GM21381 (cell line): ENCODE measurements at regions not wholly inside any gene's neighbourhood (a gene's known extent, or its start where the extent isn't known, plus 50 kb on each side); places are given as distances from the start of the nearest gene placed in this dataset.

Experiments used
- ATAC-seq: cut with Tn5 transposase; IDR thresholded peaks from one replicate; pipeline ENCODE4 v1.9.1; 2021; ENCODE audit warnings: mild to moderate bottlenecking, moderate library complexity; ENCODE audit not compliant: unreplicated experiment

DNA sequence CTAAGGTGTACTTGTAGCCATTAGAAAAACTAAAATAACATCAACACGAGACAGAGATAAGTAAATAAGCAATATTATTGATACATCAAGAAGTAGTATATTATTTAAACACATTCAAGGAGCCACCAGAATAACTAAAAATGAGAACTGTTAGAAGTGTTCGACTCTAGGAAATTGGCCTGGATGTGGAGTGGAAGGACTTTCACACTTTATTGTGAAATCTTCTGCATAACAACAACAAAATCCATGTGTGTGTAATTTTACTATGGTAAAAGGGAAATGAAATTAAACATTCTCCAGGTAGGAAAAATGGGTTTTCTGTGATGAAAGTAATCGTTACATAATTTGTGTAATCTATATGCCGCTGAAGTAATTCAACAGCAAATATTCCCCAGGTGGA is 96.3 kb upstream of the RNF152 start:
- no peak for ATAC-seq

DNA sequence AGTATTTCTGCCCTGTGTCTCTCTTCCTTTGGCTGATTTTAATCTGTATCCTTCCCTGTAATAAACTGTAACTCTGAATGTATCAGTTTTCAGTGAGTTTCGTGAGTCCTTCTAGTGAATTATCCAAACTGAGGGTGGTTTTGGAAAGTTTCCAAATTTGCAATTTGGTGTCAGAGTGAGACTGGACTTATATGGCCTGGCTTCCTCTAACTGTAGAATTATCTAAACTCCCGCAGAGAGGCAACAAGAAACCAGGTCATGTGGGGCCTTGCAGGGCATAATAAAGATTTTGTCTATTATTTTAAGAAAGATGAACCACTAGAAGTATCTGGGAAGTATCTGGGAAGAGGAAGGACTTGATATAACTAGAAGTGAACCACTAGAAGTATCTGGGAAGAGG is 95.3 kb upstream of the RNF152 start:
- no peak for ATAC-seq

DNA sequence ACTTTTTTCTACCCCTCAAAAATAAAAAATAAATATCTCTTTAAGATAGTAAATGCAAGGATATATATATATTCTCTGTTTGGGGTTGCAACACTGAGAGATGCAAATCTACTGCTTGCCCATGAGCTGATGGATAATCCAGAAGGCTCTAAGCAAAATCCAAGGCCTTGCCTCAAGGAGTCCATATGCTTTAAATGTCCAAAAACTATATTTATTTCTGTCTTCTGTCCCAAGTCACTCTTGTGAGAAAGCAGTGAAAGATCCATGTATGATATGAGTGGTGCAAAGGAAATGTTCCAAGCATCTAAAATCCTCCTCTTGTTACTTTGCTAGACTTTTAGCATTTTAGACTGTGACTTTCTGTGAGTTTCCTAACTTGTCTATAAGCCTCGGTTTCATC is 92.9 kb upstream of the RNF152 start:
- no peak for ATAC-seq

DNA sequence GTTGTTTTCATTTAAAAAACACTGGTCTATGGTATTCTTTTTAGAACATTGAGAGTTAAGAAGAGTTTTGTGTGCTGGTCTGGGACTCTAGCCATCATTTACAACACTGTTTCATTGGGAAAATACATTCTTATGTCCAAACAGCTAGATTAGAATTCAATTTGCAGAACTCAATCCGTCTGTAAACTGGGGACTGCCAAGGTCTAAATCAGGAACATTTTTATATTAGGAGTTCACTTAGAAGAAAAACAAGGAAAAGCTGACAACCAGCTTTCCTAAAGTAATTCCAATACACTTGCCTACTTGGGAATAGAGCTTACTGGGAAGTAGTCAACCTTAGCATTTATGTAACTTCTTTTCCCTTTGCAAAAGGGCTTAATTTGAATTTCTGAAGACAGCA is 91.5 kb upstream of the RNF152 start:
- ATAC-seq, result no peak

DNA sequence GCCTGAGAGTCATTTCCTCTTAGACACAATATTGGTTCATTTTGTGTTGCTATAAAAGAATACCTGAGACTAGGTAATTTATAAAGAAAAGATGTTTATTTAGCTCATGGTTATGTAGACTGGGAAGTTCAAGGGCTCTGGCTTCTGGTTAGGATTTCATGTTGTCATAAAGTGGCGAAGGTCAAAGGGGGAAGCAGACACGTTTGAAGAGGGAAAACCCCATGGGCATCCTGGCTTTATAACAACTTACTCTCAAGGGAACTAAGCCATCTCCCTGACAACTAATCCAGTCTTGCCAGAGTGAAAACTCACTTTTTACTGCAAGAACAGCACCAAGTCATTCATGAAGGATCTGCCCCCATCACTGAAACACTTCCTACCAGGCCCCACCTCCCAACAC is 89.7 kb upstream of the RNF152 start:
- no peak for ATAC-seq

DNA sequence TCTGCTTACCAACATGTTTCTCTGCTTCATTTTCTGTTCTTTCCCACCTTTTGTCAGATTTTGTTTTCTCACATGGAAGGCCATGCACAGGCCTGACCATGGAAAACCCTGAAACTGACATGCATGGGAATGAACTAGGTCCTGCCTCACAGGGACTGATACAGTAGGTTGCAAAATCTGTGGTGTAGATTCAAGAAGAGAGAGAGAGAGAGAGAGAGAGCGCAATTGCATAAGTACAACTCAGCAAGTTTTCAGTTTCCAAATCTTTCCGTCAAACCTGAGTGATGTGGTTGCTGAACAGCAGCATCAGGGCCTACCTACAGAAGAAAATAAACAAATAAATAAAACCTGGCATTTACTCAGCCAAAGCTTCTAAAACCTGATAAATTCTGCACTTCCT is 87.5 kb upstream of the RNF152 start:
- no peak for ATAC-seq

DNA sequence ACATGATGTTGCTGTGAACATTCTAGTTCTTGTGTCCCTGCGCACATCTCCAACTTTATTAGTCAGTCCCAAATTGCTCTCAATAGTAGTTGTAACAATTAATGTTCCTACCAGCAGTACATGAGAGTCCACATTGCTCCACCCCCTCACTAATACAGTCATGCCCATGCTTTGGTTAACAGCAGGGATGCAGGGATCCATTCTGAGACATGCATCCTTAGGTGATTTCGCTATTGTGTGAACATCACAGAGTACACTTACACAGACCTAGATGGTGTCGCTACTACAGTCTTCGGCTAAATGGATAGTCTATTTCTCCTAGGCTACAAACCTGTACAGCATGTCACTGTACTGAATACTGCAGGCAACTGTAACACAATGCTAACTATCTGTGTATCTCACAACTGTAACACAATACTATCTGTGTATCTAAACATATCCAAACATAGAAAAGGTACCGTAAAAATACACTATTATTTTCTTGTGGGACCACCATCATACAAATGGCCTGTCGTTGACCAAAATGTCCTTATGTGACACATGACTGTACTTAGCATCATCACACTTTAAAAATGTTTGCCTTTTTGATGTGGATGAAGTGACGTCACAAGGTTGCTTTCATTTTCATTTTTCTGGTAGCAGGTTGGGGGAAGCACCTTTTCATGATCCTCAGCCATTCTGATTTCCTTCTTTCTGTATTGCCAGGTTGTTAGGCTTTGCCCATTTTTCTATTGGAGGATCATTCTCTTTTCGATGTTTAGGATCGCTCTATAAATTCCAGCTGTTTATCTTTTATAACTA is 82.9 kb upstream of the RNF152 start:
- no peak for ATAC-seq

DNA sequence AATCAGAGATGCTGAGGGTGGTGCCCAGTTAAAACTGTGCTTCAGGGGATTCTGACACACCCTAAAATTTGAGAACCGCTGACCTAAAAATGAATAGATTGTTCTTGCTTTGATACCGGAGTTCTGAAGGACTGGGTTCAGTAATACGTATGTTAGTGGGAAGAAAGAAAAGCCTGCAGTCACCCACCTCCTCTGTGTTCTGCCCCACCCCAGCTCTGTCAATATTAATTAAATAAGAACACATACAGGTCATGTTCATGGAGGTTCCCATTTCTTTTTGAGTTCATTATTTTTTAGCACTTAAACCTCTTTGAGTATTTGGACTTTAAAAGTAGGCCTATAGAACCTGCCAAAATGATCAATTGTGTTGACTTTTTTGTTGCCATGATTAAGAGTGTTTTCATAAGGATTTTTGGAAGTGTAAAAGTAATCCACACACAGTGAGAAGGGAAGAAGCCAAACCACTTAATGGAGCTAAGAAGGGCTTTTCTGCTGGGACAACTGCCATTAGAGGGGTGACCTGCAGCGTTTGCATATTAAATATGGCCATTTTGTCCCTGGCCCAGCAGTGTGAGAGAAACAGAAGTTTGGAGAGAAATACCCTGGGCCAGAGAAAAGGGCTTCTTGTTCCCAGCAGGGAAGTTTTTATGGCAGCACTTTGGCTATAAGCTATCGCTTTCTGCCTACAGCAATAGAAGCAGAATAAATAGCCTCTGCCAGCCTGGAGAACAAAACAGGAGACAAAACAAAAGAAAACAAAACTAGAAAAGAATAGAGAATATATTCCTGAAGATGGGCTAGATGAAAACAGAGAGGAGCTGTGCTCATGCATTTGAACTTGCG is 80.7 kb upstream of the RNF152 start:
- ATAC-seq, result no peak

DNA sequence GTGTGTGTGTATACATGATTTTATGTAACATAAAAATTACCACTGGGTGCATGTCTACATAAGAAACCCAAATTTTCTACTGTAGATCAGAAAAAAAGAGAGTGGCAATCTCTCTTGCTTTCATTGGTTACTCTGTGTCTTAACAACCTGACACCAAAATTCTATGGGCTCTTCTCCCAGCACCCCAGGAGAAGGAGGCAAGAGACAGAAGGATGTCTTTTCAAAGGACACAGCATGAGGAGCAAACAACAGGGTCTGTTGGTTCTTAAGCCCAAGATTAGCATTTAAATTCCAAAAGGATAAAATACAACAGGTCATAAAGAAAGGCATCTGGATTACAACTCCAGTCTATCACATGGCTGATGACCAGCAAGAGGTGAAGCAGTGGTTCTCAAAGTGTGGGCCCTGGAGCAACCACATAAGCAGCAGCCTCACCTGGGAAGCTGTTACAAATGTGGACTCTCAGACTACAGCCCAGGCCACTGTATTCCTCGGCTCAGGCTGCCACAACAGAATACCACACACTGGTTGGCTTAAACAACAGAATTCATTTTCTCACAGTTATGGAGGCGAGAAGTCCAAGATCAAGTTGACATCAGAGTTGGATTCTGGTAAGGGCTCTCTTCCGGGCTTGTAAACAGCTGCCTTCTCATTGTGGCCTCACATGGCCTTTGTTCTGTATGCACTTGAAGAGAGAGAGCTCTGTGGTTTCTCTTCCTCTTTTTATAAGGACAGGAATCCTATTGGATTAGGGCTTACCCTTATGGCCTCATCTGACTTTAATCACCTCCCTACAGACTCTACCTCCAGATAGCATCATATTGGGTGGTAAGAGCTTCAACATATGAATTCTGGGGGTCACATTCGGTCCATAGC is 79.8 kb upstream of the RNF152 start:
- ATAC-seq, result peak; percentile 84

DNA sequence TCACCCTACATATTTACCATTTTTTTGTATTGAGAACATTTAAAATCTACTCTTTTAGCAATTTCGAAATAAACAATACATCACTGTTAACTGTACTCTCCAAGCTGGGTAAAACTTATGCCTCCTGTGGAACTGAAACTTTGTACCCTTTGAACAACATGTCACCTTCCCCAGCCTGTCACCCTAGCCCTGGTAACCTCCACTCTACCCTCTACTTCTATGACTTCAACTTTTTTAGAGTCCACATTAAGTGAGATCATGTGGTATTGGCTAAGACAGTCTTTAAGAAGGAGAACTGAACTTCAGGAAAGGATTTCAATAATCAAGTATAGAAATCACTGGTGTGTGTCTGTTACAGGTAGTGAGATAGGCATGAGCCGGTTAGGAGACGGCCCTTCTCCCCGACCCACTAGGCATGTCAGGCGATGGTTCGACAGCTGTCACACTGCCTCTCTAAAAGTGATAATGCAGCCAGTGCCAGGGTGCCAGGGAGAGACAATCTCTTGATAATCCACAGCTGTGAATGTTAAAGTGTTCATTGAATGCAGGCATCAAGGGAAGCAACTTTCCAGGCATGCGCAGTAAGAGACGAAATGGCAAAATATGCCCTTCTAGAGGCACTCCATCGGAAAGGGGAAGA is 74.6 kb upstream of the RNF152 start:
- no peak for ATAC-seq

DNA sequence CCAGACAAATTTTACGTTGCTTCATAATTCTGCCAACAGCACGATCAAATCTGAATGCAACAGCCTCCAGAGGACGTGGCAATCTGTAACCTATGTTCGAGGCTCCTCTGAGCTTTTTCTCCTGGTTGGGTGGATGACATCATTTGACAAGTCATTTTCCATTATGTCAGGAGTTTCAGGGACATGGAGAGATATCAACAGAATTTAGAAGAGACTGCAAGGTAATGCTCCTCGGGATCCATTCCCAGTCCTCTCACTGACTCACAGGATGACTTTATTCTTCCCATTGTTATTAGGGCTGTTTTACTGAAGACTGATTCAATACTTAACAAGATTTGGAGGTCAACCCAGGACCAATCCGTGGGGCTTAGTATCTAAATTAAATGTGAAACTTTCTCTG is 72.5 kb upstream of the RNF152 start:
- no peak for ATAC-seq

DNA sequence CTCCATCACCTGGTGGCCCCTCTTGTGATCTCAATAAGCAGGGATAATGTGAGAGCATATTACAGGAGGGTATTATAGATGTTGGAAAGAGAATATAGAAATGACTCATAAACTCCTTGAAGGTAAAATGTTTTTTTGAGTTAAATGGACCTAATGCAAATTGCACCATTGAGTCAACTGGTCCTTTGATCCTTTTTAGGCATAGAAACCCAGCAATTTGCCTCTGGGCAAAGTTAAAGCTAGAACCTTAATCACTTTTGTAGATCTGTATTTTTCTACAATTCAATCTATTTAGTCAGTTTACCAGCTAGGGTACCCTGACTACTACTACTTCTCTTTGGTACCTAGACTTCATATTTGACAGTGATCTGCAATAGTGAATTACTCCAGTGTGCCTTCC is 71.8 kb upstream of the RNF152 start:
- no peak for ATAC-seq

DNA sequence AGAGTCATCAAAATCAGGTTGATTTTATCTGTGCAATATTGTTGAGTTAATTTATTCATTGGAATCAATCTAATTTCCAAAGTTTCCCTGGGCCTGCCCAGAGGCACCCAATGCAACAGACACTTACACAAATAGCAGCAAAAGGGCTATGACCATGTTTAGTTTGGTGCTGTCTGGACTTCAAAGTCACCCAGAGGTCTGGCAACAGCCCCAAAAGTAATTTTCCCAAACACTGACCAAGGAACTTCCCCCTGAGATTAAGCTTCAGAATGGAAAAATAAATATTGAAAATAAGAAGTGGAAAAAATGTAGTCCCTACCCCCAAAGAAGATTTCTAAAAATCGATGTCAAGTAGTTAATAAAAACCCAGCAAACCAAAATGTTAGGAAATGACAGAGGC is 70.9 kb upstream of the RNF152 start:
- ATAC-seq, result no peak

DNA sequence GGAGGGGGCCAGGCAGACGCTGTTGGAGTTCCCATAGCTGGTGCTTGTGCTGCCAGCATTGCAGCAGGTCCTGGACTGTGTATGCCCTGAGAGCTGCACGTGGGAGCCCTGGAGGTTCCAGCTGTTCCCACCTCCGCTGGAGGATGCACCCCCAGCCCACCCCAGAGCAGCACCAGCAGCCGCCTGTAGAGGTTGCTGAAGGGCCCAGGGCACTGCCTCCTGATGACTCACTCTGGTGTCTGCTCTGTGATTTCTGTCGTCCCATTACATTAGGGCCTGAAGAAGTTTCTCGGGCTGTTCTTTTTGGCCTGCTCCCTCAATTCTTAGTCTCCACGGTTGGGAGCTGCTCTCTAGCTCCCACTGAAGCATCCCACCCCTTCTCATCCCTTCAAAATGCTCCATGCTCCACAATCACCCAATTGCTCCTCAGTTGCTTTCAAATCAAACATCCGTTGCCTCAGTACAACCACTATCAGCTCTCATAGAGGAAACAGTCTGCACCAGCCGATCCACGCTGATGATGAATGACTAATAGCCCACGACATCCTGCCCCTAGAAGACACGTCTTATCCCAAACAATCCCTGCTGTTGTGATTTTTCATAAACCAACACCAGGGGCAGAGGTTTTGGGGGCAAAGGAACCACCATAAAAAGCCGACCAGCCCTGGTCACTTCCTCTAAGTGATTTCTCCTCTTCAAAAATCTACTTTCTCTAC is 65.2 kb upstream of the RNF152 start:
- ATAC-seq, result no peak

DNA sequence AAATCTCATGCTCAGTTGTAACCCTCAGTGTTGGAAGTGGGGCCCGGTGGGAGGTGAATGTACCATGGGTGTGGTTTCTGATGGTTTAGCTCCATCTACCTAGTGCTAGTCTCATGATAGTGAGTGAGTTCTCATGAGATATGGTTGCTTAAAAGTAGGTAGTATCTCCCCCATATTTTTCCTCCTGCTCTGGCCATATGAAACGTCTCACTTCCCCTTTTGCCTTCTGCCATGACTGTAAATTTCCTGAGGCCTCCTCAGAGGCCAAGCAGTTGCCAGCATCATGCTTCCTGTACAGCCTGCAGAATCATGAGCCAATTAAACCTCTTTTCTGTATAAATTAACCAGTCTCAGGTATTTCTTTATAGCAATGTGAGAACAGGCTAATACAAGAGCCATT is 62.8 kb upstream of the RNF152 start:
- ATAC-seq, result no peak

DNA sequence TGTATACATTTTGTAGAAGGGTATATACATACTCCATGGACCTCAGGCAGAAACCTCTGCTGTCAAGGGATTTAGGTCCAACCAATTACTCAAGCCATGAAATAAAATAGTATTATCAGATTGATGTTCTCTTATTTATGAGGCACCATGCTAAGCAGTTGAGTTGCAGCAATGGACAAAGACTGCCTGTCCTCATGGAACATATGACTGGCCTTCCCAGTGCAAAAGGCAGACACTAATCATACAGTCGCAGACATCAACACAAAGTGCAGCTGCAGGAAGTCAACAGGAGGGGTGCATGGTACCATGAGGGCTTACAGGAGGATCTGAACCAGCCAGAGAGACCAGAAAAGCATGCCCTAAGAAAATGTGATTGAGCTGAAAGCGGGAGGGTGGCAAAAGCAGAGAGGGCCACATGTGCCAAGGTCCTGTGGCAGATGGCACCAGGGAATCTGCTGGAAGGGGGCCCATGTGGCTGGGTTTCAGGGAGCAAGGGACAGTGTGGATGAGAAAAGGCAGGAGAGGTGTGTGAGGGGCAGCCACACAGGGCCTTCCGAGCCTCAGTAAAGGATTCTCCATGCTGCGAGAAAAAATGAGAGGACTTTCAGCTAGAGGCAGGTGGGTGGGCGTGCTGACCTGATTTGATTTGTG is 61.4 kb upstream of the RNF152 start:
- ATAC-seq, result no peak

DNA sequence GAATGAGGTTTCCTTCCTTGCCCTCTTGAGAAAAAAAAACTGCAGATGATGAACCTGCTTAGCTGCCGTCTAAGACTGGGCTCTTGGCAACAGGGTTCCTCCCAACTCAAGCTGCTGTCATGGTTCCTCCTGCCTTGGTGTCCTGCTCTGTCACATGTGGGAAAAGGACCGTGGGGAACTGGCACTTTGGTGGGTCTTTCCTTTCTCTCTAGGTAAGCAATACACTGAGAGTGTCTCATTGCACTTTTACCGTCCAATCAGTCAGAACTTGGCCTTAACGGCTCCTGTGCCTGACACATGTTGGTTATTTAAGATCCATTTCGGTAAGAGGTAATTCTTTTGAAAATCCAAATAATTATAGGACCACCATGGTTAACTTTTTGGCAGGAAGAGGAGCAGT is 60.8 kb upstream of the RNF152 start:
- ATAC-seq, result no peak

DNA sequence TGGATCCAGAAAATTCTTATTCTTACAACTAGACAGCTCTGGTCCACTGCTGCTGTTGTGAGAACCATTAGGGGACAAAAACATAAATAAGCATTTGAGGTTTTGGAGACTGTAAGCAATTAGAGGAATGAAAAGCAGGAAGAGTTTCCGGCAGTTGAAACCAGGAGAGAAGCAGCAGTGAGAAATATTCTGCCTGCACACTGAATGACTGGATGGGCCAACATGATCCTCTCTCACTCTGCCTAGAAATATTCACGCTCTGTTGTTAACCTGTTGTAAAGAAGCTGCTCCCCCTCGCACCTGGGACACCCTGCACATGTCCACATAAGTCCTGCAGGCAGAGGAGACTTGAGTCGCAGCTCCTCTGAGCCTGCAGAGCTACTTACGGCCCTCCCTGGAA is 60.4 kb upstream of the RNF152 start:
- ATAC-seq, result no peak

DNA sequence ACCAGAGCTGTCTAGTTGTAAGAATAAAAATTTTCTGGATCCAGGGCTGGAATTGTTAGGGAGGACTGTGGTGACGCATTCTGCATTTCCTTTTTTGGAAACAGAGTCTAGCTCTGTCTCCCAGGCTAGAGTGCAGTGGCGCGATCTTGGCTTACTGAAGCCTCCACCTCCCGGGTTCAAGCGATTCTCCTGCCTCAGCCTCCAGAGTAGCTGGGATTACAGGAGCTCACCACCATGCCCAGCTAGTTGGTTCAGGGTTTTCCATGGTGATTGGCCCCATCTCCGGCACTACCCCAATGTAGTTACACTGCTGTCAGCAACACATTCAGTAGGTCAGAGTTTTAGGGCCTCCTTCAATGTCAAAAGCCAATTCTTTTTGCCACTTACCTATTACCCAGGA is 58.6 kb upstream of the RNF152 start:
- no peak for ATAC-seq

DNA sequence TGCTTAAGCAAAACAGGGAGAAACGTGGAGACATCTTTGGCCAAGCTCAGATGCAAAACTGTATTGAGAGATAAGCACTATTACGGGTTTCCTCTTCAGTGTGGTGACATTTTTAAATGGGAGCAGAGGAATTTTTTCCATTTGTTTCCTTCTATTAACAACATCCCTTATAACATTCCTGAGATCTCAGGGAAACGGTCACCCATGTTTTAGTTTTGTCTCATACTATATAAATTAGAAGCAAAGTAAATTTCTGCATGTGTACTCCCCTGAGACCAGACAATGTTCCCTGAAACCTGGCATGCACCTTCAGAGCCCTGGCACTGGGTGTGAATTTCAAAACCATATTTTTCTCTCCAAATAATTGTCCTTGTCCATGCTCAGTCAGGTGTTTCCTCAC is 57.6 kb upstream of the RNF152 start:
- no peak for ATAC-seq
